ENCODE measurements at regions not wholly inside any gene's neighbourhood (a gene's known extent, or its start where the extent isn't known, plus 50 kb on each side); places are given as distances from the start of the nearest gene placed in this dataset.

- no peak for ATAC-seq
- Histone ChIP-seq H3K36me3 (ENCODE audit: low read depth) (no peaks in the 10 kb centered on the region), H3K4me3 (no peak overlapping the region), H3K9me3 (peaks cover 4% of the 10 kb centered on the region), H3K4me1 (ENCODE audit: low read depth) (no peaks in the 10 kb centered on the region)
- intact Hi-C loops (cut with DNase I, micrococcal nuclease): no loop called here
- no peak for DNase-seq
- TF ChIP-seq, protein P1, sequence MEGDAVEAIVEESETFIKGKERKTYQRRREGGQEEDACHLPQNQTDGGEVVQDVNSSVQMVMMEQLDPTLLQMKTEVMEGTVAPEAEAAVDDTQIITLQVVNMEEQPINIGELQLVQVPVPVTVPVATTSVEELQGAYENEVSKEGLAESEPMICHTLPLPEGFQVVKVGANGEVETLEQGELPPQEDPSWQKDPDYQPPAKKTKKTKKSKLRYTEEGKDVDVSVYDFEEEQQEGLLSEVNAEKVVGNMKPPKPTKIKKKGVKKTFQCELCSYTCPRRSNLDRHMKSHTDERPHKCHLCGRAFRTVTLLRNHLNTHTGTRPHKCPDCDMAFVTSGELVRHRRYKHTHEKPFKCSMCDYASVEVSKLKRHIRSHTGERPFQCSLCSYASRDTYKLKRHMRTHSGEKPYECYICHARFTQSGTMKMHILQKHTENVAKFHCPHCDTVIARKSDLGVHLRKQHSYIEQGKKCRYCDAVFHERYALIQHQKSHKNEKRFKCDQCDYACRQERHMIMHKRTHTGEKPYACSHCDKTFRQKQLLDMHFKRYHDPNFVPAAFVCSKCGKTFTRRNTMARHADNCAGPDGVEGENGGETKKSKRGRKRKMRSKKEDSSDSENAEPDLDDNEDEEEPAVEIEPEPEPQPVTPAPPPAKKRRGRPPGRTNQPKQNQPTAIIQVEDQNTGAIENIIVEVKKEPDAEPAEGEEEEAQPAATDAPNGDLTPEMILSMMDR (IDR thresholded peaks at IDR 0.05): no peak
Measured at GRCh38 chr20:48156951-48157700, 371.8 kb upstream of the SULF2 start.

- TF ChIP-seq, protein P1 (IDR thresholded peaks at IDR 0.05): no peak
- intact Hi-C loops (cut with DNase I, micrococcal nuclease): no loop called here
- Histone ChIP-seq H3K4me3 (no peak overlapping the region), H3K36me3 (ENCODE audit: low read depth) (no peaks in the 10 kb centered on the region), H3K9me3 (peaks cover 4% of the 10 kb centered on the region), H3K4me1 (ENCODE audit: low read depth) (no peaks in the 10 kb centered on the region)
- ATAC-seq: no peak
- DNase-seq: no peak
Measured at GRCh38 chr20:48156521-48156920, 371.2 kb upstream of the SULF2 start.

DNA sequence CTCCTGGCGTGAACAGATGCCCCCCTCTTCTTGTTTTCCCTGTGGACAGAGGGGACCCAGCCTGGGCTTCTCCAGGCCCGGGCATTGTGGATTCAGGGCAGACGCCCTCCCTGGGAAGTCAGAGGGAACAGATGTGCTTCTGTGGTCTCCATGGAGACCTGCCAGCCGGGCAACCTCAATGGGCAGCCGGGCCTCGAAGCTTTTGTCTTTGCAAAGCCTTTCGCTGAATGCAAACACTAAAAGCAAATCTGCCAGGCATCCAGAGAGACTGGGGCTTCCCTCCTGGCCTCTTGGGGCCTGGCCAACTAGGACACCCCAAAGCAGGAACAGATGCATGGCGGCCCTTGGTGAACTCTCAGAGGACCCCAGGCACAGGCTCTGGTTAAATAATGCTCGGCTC lies 370.0 kb upstream of the SULF2 start:
- intact Hi-C loops (cut with DNase I, micrococcal nuclease): no loop called here

GRCh38 chr20:48154040-48154765 lies 368.9 kb upstream of the SULF2 start:
- intact Hi-C loops (cut with DNase I, micrococcal nuclease): no loop called here
- no peaks in the 10 kb centered on the region for H3K36me3 ChIP-seq (ENCODE audit: low read depth)
- H3K4me3 ChIP-seq: no peak overlapping the region
- DNase-seq: no peak
- peaks cover 4% of the 10 kb centered on the region for H3K9me3 ChIP-seq
- H3K4me1 ChIP-seq (ENCODE audit: low read depth): no peaks in the 10 kb centered on the region
- TF ChIP-seq, protein P1 (IDR thresholded peaks at IDR 0.05): no peak
- no peak for ATAC-seq

More for the DNA sequence above, 370.0 kb upstream of the SULF2 start:
- H3K4me3 ChIP-seq: no peak overlapping the region
- ATAC-seq: no peak
- H3K36me3 ChIP-seq (ENCODE audit: low read depth): no peaks in the 10 kb centered on the region
- no peaks in the 10 kb centered on the region for H3K4me1 ChIP-seq (ENCODE audit: low read depth)
- no peak for DNase-seq
- peaks cover 4% of the 10 kb centered on the region for H3K9me3 ChIP-seq
- TF ChIP-seq, protein P1 (IDR thresholded peaks at IDR 0.05): no peak

DNA sequence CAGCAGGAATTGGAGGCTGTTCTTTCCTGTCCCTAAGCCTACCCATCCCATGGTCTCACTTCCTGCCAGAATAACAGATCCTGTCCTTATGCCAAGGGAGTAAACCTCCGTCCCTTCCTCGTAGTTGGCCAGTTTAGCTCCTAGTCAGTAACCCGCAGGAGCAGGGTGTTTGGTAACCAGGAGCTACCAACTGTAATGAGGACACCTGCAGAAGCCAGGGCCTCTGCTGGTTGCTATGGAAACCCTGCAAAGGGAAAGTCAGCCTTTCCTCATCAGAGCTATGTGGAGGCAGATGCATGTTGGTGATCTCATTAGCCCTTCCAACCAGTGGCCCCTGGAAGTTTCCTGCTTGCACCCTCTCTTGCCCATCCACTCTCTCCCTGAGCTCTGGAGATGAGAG lies 368.2 kb upstream of the SULF2 start:
- Histone ChIP-seq H3K9me3 (peaks cover 4% of the 10 kb centered on the region), H3K4me3 (no peak overlapping the region), H3K36me3 (ENCODE audit: low read depth) (no peaks in the 10 kb centered on the region), H3K4me1 (ENCODE audit: low read depth) (no peaks in the 10 kb centered on the region)
- TF ChIP-seq, protein P1 (IDR thresholded peaks at IDR 0.05): no peak
- ATAC-seq: peak; percentile 8
- intact Hi-C loops (cut with DNase I, micrococcal nuclease): no loop called here
- DNase-seq: no peak
